ENCODE measurements at regions not wholly inside any gene's neighbourhood (a gene's known extent, or its start where the extent isn't known, plus 50 kb on each side); places are given as distances from the start of the nearest gene placed in this dataset.
A peak's percentile ranks its signal among the peaks of the same experiment; 100 is the strongest.
"Not testable (repeated sequence)": the region's sequence is repeated elsewhere in the genome, so short reads cannot be mapped to it uniquely, and the experiment has no call there.

- H3K4me1 ChIP-seq (ENCODE audit: control insufficient read depth, insufficient read depth, low read length, poor library complexity, severe bottlenecking): peaks cover 13% of the 10 kb centered on the region
- peak overlapping the region; percentile 55 for H3K27ac ChIP-seq (ENCODE audit: low read depth, low read length, severe bottlenecking)
- no peaks in the 10 kb centered on the region for H3K36me3 ChIP-seq (ENCODE audit: control insufficient read depth, insufficient read depth, low read length)
- H3K9me3 ChIP-seq (ENCODE audit: control insufficient read depth, low read length): peaks cover 9% of the 10 kb centered on the region
- no peak overlapping the region for H3K4me3 ChIP-seq (ENCODE audit: extremely low read depth, insufficient read depth, low read length, poor library complexity, severe bottlenecking)
- WGBS, 2 experiments (ENCODE audit: insufficient coverage in 2 of 2): 76 to 81% methylated on average over 12 to 14 of the region's 14 CpGs
These were observed 69.6 kb upstream of the THBS1 start for GRCh38 chr15:39511000-39511915.

- no peaks in the 10 kb centered on the region for H3K36me3 ChIP-seq (ENCODE audit: control insufficient read depth, insufficient read depth, low read length)
- no peak overlapping the region for H3K4me3 ChIP-seq (ENCODE audit: extremely low read depth, insufficient read depth, low read length, poor library complexity, severe bottlenecking)
- no peak overlapping the region for H3K27ac ChIP-seq (ENCODE audit: low read depth, low read length, severe bottlenecking)
- H3K9me3 ChIP-seq (ENCODE audit: control insufficient read depth, low read length): peaks cover 12% of the 10 kb centered on the region
- 82 to 100% methylated on average over 1 of the region's 4 CpGs for WGBS, 2 experiments (ENCODE audit: insufficient coverage in 2 of 2)
- peaks cover 13% of the 10 kb centered on the region for H3K4me1 ChIP-seq (ENCODE audit: control insufficient read depth, insufficient read depth, low read length, poor library complexity, severe bottlenecking)
These were observed 69.0 kb upstream of the THBS1 start for GRCh38 chr15:39511916-39512260.

GRCh38 chr15:39512643-39513042 is 68.2 kb upstream of the THBS1 start:
- H3K36me3 ChIP-seq (ENCODE audit: control insufficient read depth, insufficient read depth, low read length): no peaks in the 10 kb centered on the region
- H3K4me1 ChIP-seq (ENCODE audit: control insufficient read depth, insufficient read depth, low read length, poor library complexity, severe bottlenecking): peaks cover 13% of the 10 kb centered on the region
- no peak overlapping the region for H3K4me3 ChIP-seq (ENCODE audit: extremely low read depth, insufficient read depth, low read length, poor library complexity, severe bottlenecking)
- H3K27ac ChIP-seq (ENCODE audit: low read depth, low read length, severe bottlenecking): no peak overlapping the region
- peaks cover 12% of the 10 kb centered on the region for H3K9me3 ChIP-seq (ENCODE audit: control insufficient read depth, low read length)

GRCh38 chr15:39513936-39514335 is 66.9 kb upstream of the THBS1 start:
- Histone ChIP-seq H3K4me3 (ENCODE audit: extremely low read depth, insufficient read depth, low read length, poor library complexity, severe bottlenecking) (no peak overlapping the region), H3K27ac (ENCODE audit: low read depth, low read length, severe bottlenecking) (no peak overlapping the region), H3K36me3 (ENCODE audit: control insufficient read depth, insufficient read depth, low read length) (no peaks in the 10 kb centered on the region), H3K4me1 (ENCODE audit: control insufficient read depth, insufficient read depth, low read length, poor library complexity, severe bottlenecking) (peaks cover 13% of the 10 kb centered on the region), H3K9me3 (ENCODE audit: control insufficient read depth, low read length) (peaks cover 12% of the 10 kb centered on the region)
- WGBS, 2 experiments (ENCODE audit: insufficient coverage in 2 of 2): no CpG with 5 or more reads among the region's 3 CpGs

GRCh38 chr15:39514933-39515332 is 65.9 kb upstream of the THBS1 start:
- Histone ChIP-seq H3K4me1 (ENCODE audit: control insufficient read depth, insufficient read depth, low read length, poor library complexity, severe bottlenecking) (peaks cover 13% of the 10 kb centered on the region), H3K27ac (ENCODE audit: low read depth, low read length, severe bottlenecking) (no peak overlapping the region)
- no CpG with 5 or more reads among the region's 2 CpGs for WGBS, 2 experiments (ENCODE audit: insufficient coverage in 2 of 2)

GRCh38 chr15:39515765-39516164 is 65.1 kb upstream of the THBS1 start:
- H3K4me1 ChIP-seq (ENCODE audit: control insufficient read depth, insufficient read depth, low read length, poor library complexity, severe bottlenecking): peaks cover 13% of the 10 kb centered on the region
- no peak overlapping the region for H3K4me3 ChIP-seq (ENCODE audit: extremely low read depth, insufficient read depth, low read length, poor library complexity, severe bottlenecking)
- H3K9me3 ChIP-seq (ENCODE audit: control insufficient read depth, low read length): peaks cover 12% of the 10 kb centered on the region
- no peaks in the 10 kb centered on the region for H3K36me3 ChIP-seq (ENCODE audit: control insufficient read depth, insufficient read depth, low read length)
- WGBS, 2 experiments (ENCODE audit: insufficient coverage in 2 of 2): 88 to 92% methylated on average over 1 to 2 of the region's 3 CpGs
- H3K27ac ChIP-seq (ENCODE audit: low read depth, low read length, severe bottlenecking): no peak overlapping the region

More at GRCh38 chr15:39514933-39515332, 65.9 kb upstream of the THBS1 start:
- Histone ChIP-seq H3K9me3 (ENCODE audit: control insufficient read depth, low read length) (peaks cover 12% of the 10 kb centered on the region), H3K36me3 (ENCODE audit: control insufficient read depth, insufficient read depth, low read length) (no peaks in the 10 kb centered on the region), H3K4me3 (ENCODE audit: extremely low read depth, insufficient read depth, low read length, poor library complexity, severe bottlenecking) (no peak overlapping the region)

GRCh38 chr15:39517122-39517855 is 63.6 kb upstream of the THBS1 start:
- Histone ChIP-seq H3K4me1 (ENCODE audit: control insufficient read depth, insufficient read depth, low read length, poor library complexity, severe bottlenecking) (no peaks in the 10 kb centered on the region), H3K36me3 (ENCODE audit: control insufficient read depth, insufficient read depth, low read length) (no peaks in the 10 kb centered on the region)
- 84 to 90% methylated on average over 3 to 5 of the region's 6 CpGs for WGBS, 2 experiments (ENCODE audit: insufficient coverage in 2 of 2)

GRCh38 chr15:39523968-39524367 is 56.9 kb upstream of the THBS1 start:
- not testable (repeated sequence) for H3K4me1 ChIP-seq (ENCODE audit: control insufficient read depth, insufficient read depth, low read length, poor library complexity, severe bottlenecking); H3K4me3 ChIP-seq (ENCODE audit: extremely low read depth, insufficient read depth, low read length, poor library complexity, severe bottlenecking); H3K27ac ChIP-seq (ENCODE audit: low read depth, low read length, severe bottlenecking); H3K36me3 ChIP-seq (ENCODE audit: control insufficient read depth, insufficient read depth, low read length); H3K9me3 ChIP-seq (ENCODE audit: control insufficient read depth, low read length)
- WGBS, 2 experiments (ENCODE audit: insufficient coverage in 2 of 2): 84 to 92% methylated on average over 2 of the region's 5 CpGs

More at GRCh38 chr15:39517122-39517855, 63.6 kb upstream of the THBS1 start:
- no peak overlapping the region for H3K27ac ChIP-seq (ENCODE audit: low read depth, low read length, severe bottlenecking)
- H3K4me3 ChIP-seq (ENCODE audit: extremely low read depth, insufficient read depth, low read length, poor library complexity, severe bottlenecking): no peak overlapping the region
- H3K9me3 ChIP-seq (ENCODE audit: control insufficient read depth, low read length): peaks cover 12% of the 10 kb centered on the region

- H3K27ac ChIP-seq (ENCODE audit: low read depth, low read length, severe bottlenecking): no peak overlapping the region
- no peaks in the 10 kb centered on the region for H3K9me3 ChIP-seq (ENCODE audit: control insufficient read depth, low read length)
- no peak overlapping the region for H3K4me3 ChIP-seq (ENCODE audit: extremely low read depth, insufficient read depth, low read length, poor library complexity, severe bottlenecking)
- no peaks in the 10 kb centered on the region for H3K36me3 ChIP-seq (ENCODE audit: control insufficient read depth, insufficient read depth, low read length)
- no peaks in the 10 kb centered on the region for H3K4me1 ChIP-seq (ENCODE audit: control insufficient read depth, insufficient read depth, low read length, poor library complexity, severe bottlenecking)
- 95 to 98% methylated on average over 3 to 4 of the region's 4 CpGs for WGBS, 2 experiments (ENCODE audit: insufficient coverage in 2 of 2)
These were observed 51.4 kb upstream of the THBS1 start for GRCh38 chr15:39529457-39529856.

GRCh38 chr15:39530480-39531342 is 50.2 kb upstream of the THBS1 start:
- H3K4me1 ChIP-seq (ENCODE audit: control insufficient read depth, insufficient read depth, low read length, poor library complexity, severe bottlenecking): no peaks in the 10 kb centered on the region
- no peak overlapping the region for H3K4me3 ChIP-seq (ENCODE audit: extremely low read depth, insufficient read depth, low read length, poor library complexity, severe bottlenecking)
- H3K9me3 ChIP-seq (ENCODE audit: control insufficient read depth, low read length): no peaks in the 10 kb centered on the region
- H3K36me3 ChIP-seq (ENCODE audit: control insufficient read depth, insufficient read depth, low read length): no peaks in the 10 kb centered on the region
- no peak overlapping the region for H3K27ac ChIP-seq (ENCODE audit: low read depth, low read length, severe bottlenecking)
- 73 to 85% methylated on average over 6 of the region's 7 CpGs for WGBS, 2 experiments (ENCODE audit: insufficient coverage in 2 of 2)

All from mesodermal cell (in vitro differentiated cells).